B cell (primary cell): ENCODE measurements at regions not wholly inside any gene's neighbourhood (a gene's known extent, or its start where the extent isn't known, plus 50 kb on each side); places are given as distances from the start of the nearest gene placed in this dataset.

Experiments
- ATAC-seq: fragments of 200-7000 bp; cut with Tn5 transposase; one replicate; pipeline ENCODE4 v1.10.0; 2021; ENCODE audit warnings: low read depth, mild to moderate bottlenecking, moderate number of reproducible peaks, moderate library complexity
- CTCF ChIA-PET: fragments of 350-600 bp; sonication (Branson Sonifier 250); formaldehyde crosslinking; loops from one replicate; lab custom pipeline; 2021; ENCODE audit warnings: antibody characterized with exemption, inconsistent platforms; lab: Charles Lee
- POLR2A ChIA-PET: fragments of 350-600 bp; sonication (Branson Sonifier 250); formaldehyde crosslinking; loops from one replicate; lab custom pipeline; 2021; ENCODE audit warnings: antibody characterized with exemption; lab: Charles Lee
- DNase-seq: peaks from one replicate; pipeline ENCODE4 v3.0.0; 2013
- H2AFZ ChIP-seq: 2 replicates; pipeline ENCODE4 v1.6.1; 2012; ENCODE audit warnings: mild to moderate bottlenecking, low read depth, low read length; ENCODE audit not compliant: insufficient read depth, poor library complexity, severe bottlenecking
- H3K27ac ChIP-seq, 2 donors: 1 replicate in 1 of 2; 2 replicates in 1 of 2; pipeline ENCODE4 v1.5.1; 2012 to 2013; ENCODE audit warnings: low read length in 2 of 2, mild to moderate bottlenecking in 2 of 2, moderate library complexity in 1 of 2
- H3K27me3 ChIP-seq, 4 experiments: fragments of 200-600 bp in 1 of 4; sonication (generic) in 1 of 4; replicated peaks in 1 of 4; 1 replicate in 2 of 4; 2 replicates in 2 of 4; pipeline versions ENCODE4 v1.6.1 to v1.7.0; 2013 to 2016; ENCODE audit warnings: low read length in 3 of 4, mild to moderate bottlenecking in 2 of 4, mixed read lengths in 1 of 4, moderate library complexity in 1 of 4; ENCODE audit not compliant: insufficient read depth in 4 of 4, control insufficient read depth in 3 of 4; ENCODE audit errors: control extremely low read depth in 1 of 4
- H3K36me3 ChIP-seq, 2 experiments: replicated peaks in 1 of 2; 1 replicate in 1 of 2; 2 replicates in 1 of 2; pipeline versions ENCODE4 v1.6.1 to v1.7.1; 2013; ENCODE audit warnings: low read length in 1 of 2; ENCODE audit not compliant: insufficient read depth in 2 of 2, control insufficient read depth in 1 of 2; ENCODE audit errors: control extremely low read depth in 1 of 2, extremely low read depth in 1 of 2
- H3K4me1 ChIP-seq, 2 donors: fragments of 200-600 bp in 1 of 2; sonication (generic) in 1 of 2; 1 replicate in 1 of 2; 2 replicates in 1 of 2; pipeline versions ENCODE4 v1.5.1 to v1.6.1; 2013 to 2017; ENCODE audit warnings: low read length in 2 of 2; ENCODE audit not compliant: control insufficient read depth in 2 of 2, insufficient read depth in 2 of 2
- H3K4me2 ChIP-seq: replicated peaks from 2 replicates; pipeline ENCODE3; 2012; ENCODE audit warnings: mild to moderate bottlenecking, low read depth, low read length; ENCODE audit not compliant: poor library complexity, severe bottlenecking
- H3K4me3 ChIP-seq, 5 experiments: fragments of 200-600 bp in 1 of 5; sonication (generic) in 1 of 5; 1 replicate in 3 of 5; 2 replicates in 2 of 5; pipeline versions ENCODE4 v1.5.1 to v1.7.0; 2011 to 2016; ENCODE audit warnings: low read length in 4 of 5, mild to moderate bottlenecking in 4 of 5, low read depth in 2 of 5, control low read depth in 1 of 5, moderate library complexity in 1 of 5; ENCODE audit not compliant: insufficient read depth in 1 of 5; ENCODE audit errors: control extremely low read depth in 1 of 5, extremely low read depth in 1 of 5
- H3K79me2 ChIP-seq: fragments of 200-600 bp; sonication (generic); one replicate; pipeline ENCODE4 v1.6.0; 2016; ENCODE audit warnings: low read length; ENCODE audit not compliant: control insufficient read depth, insufficient read depth
- H3K9ac ChIP-seq: fragments of 200-600 bp; sonication (generic); 2 replicates; pipeline ENCODE4 v1.6.1; 2017; ENCODE audit warnings: mild to moderate bottlenecking, low read length, moderate library complexity
- H3K9me3 ChIP-seq, 3 donors: one replicate each; pipeline versions ENCODE4 v1.6.1 to v1.7.1; 2013; ENCODE audit warnings: low read length in 2 of 3; ENCODE audit not compliant: control insufficient read depth in 2 of 3, insufficient read depth in 1 of 3; ENCODE audit errors: control extremely low read depth in 1 of 3
- H4K20me1 ChIP-seq: 2 replicates; pipeline ENCODE4 v1.6.0; 2012; ENCODE audit warnings: mild to moderate bottlenecking, low read length; ENCODE audit not compliant: insufficient read depth, control insufficient read depth, poor library complexity, severe bottlenecking
- H3K27ac Mint-ChIP-seq: one replicate; pipeline ENCODE4 v1.8.0; 2021; ENCODE audit warnings: mixed read lengths
- H3K27me3 Mint-ChIP-seq: one replicate; pipeline ENCODE4 v1.8.0; 2021; ENCODE audit warnings: mixed read lengths
- H3K4me1 Mint-ChIP-seq: one replicate; pipeline ENCODE4 v1.8.0; 2021; ENCODE audit warnings: mixed read lengths
- H3K4me3 Mint-ChIP-seq: one replicate; pipeline ENCODE4 v1.8.0; 2021; ENCODE audit warnings: mixed read lengths
- H3K9me3 Mint-ChIP-seq: one replicate; pipeline ENCODE4 v1.8.0; 2022; ENCODE audit warnings: mixed read lengths; ENCODE audit not compliant: insufficient read depth
- CTCF ChIP-seq: fragments of 200-600 bp; IDR thresholded peaks from one replicate; pipeline ENCODE4 v1.8.0; 2022; ENCODE audit warnings: antibody characterized with exemption, mild to moderate bottlenecking
- EZH2 ChIP-seq: IDR thresholded peaks from 2 replicates; pipeline ENCODE4 v1.6.1; 2012; ENCODE audit warnings: borderline replicate concordance, low read depth, mild to moderate bottlenecking, moderate library complexity, low read length; ENCODE audit not compliant: insufficient read depth, poor library complexity, severe bottlenecking
- WGBS: methylation state at CpG from one replicate; pipeline ENCODE4 v1.1.5; 2013; ENCODE audit warnings: missing lambda C conversion rate; ENCODE audit not compliant: insufficient coverage; 5-methylcytosine and 5-hydroxymethylcytosine counted together
- intact Hi-C: fragments of 100-400 bp; cut with micrococcal nuclease; formaldehyde crosslinking; loops from one replicate; pipeline ENCODE4 v1.10.0; 2022

GRCh38 chr1:109823543-109824348 lies 60.0 kb upstream of the EPS8L3 start:
- intact Hi-C loops, result no loop called here
- Mint-ChIP-seq H3K9me3 (no peaks in the 10 kb centered on the region), H3K27ac (no peak overlapping the region), H3K27me3 (no peaks in the 10 kb centered on the region), H3K4me3 (no peak overlapping the region), H3K4me1 (peaks cover 8% of the 10 kb centered on the region)
- Histone ChIP-seq H3K79me2 (no peaks in the 10 kb centered on the region), H3K36me3 (no peaks in the 10 kb centered on the region), H2AFZ (no peak overlapping the region), H3K4me2 (no peak overlapping the region), H3K9me3 (no peaks in the 10 kb centered on the region), H4K20me1 (no peaks in the 10 kb centered on the region), H3K27me3 (no peaks in the 10 kb centered on the region), H3K4me3 (no peak overlapping the region), H3K27ac (no peak overlapping the region), H3K4me1 (peaks cover 0 to 4% of the 10 kb centered on the region in 2 donors), H3K9ac (no peak overlapping the region)
- TF ChIP-seq EZH2, result no peak
- no peak for TF ChIP-seq CTCF
- no peak for ATAC-seq
- POLR2A ChIA-PET, result no interaction called here
- DNase-seq, result no peak
- CTCF ChIA-PET, result no interaction called here
- over 99% methylated on average over 11 of the region's 16 CpGs for WGBS

DNA sequence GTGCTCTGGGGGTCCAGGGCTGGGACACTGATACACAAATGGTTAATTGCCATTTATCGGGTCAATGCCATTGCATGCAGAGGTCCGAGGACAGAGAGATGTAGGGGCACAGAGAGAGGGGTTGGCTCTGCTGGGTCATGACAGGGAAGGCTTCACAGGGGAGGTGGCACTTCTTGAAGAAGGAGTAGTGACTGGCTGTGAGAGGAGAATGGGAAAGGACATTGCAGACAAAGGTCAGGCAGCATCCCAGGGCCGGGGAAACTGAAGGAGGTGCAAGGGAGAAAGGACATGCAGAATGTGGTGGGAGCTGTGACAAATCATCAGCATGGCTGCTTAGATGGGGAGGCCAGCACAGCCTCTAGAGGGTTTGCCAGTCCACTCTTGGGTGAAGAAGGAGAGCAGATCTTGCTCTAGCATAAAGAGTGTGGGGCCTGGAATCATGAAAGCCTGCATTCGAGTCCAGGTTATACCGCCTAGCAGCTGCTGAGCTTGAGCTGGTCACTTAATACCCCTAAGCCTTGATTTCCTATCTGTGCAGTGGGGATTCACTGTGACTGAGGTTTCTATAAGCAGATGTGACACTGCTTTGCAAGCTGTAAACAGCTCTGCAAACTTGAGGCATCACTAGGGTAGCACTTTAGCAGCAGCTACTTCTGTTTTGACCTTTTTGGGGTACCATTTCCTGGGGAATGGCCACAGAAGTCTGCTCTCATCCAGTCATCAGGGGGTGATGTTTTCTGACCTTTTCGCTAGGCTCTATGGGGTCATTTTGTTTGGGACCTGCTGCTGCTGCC lies 59.2 kb upstream of the EPS8L3 start:
- H3K27me3 ChIP-seq, result no peaks in the 10 kb centered on the region
- WGBS, result 94% methylated on average over 5 of the region's 6 CpGs
- DNase-seq (no peak), ATAC-seq (no peak)
- Mint-ChIP-seq H3K4me3 (no peak overlapping the region), H3K27ac (no peak overlapping the region), H3K27me3 (no peaks in the 10 kb centered on the region), H3K4me1 (peaks cover 8% of the 10 kb centered on the region), H3K9me3 (no peaks in the 10 kb centered on the region)
- POLR2A ChIA-PET, result no interaction called here
- H3K27ac ChIP-seq, result no peak overlapping the region
- intact Hi-C loops, result no loop called here
- no peak overlapping the region for H3K4me3 ChIP-seq
- CTCF ChIA-PET, result no interaction called here
- H3K79me2 ChIP-seq, result no peaks in the 10 kb centered on the region
- no peak overlapping the region for H3K9ac ChIP-seq
- no peaks in the 10 kb centered on the region for H3K9me3 ChIP-seq
- no peaks in the 10 kb centered on the region for H4K20me1 ChIP-seq
- TF ChIP-seq CTCF (no peak), EZH2 (no peak)
- no peak overlapping the region for H2AFZ ChIP-seq
- H3K4me2 ChIP-seq, result no peak overlapping the region
- H3K4me1 ChIP-seq, result peaks cover 0 to 4% of the 10 kb centered on the region in 2 donors
- no peaks in the 10 kb centered on the region for H3K36me3 ChIP-seq
